Testis (tissue), 2 donors: ENCODE measurements at regions not wholly inside any gene's neighbourhood (a gene's known extent, or its start where the extent isn't known, plus 50 kb on each side); places are given as distances from the start of the nearest gene placed in this dataset.

ENCODE experiments used
- POLR2A ChIP-seq: fragments of 450-650 bp; IDR thresholded peaks from one replicate; pipeline ENCODE4 v1.6.1; 2017; ENCODE audit warnings: antibody characterized with exemption, mild to moderate bottlenecking, moderate library complexity
- TF ChIP-seq, protein P1 (sequence below), 3 experiments: fragments of 450-650 bp in 2 of 3; fragments of 200-600 bp in 1 of 3; sonication (generic) in 1 of 3; IDR thresholded peaks; one replicate each; pipeline ENCODE4 v1.5.1; 2016 to 2019; ENCODE audit warnings: antibody characterized with exemption in 3 of 3, mild to moderate bottlenecking in 2 of 3, moderate library complexity in 1 of 3

DNA sequence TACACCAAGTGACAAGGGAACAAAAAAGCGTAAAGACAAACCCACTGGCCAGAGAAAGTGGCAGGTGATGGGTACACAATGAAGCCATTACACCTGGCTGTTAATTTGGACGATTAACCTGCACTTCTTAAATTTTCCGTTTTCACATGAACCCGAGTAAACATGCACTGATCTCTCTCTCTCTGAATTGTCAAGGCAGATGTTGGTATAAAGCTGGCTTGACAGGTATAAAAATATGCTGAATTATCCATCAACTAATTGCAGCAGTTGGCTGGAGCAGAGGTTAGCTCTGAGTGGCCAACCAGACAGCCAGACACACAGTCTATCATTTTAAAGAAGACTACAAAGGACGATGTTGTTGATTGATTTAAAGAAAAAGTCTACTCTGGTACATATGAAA is 561.7 kb upstream of the ALCAM start:
- TF ChIP-seq, protein P1, sequence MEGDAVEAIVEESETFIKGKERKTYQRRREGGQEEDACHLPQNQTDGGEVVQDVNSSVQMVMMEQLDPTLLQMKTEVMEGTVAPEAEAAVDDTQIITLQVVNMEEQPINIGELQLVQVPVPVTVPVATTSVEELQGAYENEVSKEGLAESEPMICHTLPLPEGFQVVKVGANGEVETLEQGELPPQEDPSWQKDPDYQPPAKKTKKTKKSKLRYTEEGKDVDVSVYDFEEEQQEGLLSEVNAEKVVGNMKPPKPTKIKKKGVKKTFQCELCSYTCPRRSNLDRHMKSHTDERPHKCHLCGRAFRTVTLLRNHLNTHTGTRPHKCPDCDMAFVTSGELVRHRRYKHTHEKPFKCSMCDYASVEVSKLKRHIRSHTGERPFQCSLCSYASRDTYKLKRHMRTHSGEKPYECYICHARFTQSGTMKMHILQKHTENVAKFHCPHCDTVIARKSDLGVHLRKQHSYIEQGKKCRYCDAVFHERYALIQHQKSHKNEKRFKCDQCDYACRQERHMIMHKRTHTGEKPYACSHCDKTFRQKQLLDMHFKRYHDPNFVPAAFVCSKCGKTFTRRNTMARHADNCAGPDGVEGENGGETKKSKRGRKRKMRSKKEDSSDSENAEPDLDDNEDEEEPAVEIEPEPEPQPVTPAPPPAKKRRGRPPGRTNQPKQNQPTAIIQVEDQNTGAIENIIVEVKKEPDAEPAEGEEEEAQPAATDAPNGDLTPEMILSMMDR (IDR thresholded peaks at IDR 0.05): no peak
- no peak for TF ChIP-seq POLR2A
